Thymus (tissue), 11 donors: ENCODE measurements at regions not wholly inside any gene's neighbourhood (a gene's known extent, or its start where the extent isn't known, plus 50 kb on each side); places are given as distances from the start of the nearest gene placed in this dataset.

ENCODE experiments used
- DNase-seq, 9 donors: peaks; one replicate each; pipeline ENCODE4 v3.0.0-alpha.2; 2013; ENCODE audit warnings: low spot score in 9 of 9, low read depth in 6 of 9, missing footprints in 1 of 9
- H3K27ac ChIP-seq, 2 donors: one replicate each; pipeline ENCODE4 v1.5.1; 2013; ENCODE audit warnings: control low read depth in 1 of 2, low read depth in 1 of 2, low read length in 1 of 2, mild to moderate bottlenecking in 1 of 2, moderate library complexity in 1 of 2
- H3K27me3 ChIP-seq, 2 donors: one replicate each; pipeline ENCODE4 v1.5.1; 2013; ENCODE audit warnings: low read length in 1 of 2; ENCODE audit not compliant: control insufficient read depth in 2 of 2, insufficient read depth in 1 of 2
- H3K36me3 ChIP-seq, 2 donors: one replicate each; pipeline ENCODE4 v1.5.1; 2013; ENCODE audit warnings: low read length in 1 of 2, mild to moderate bottlenecking in 1 of 2, moderate library complexity in 1 of 2; ENCODE audit not compliant: control insufficient read depth in 2 of 2, insufficient read depth in 2 of 2
- H3K4me1 ChIP-seq, 2 donors: one replicate each; pipeline ENCODE4 v1.5.1; 2013; ENCODE audit warnings: low read length in 2 of 2; ENCODE audit not compliant: control insufficient read depth in 2 of 2, insufficient read depth in 2 of 2
- H3K4me3 ChIP-seq, 2 donors: one replicate each; pipeline ENCODE4 v1.5.1; 2013; ENCODE audit warnings: low read length in 2 of 2, control low read depth in 1 of 2, mild to moderate bottlenecking in 1 of 2
- H3K9me3 ChIP-seq, 2 donors: one replicate each; pipeline ENCODE4 v1.5.1; 2013; ENCODE audit warnings: low read length in 1 of 2, mild to moderate bottlenecking in 1 of 2; ENCODE audit not compliant: control insufficient read depth in 2 of 2, insufficient read depth in 1 of 2
- WGBS: extraction: QIAGEN DNeasy Blood & Tissue Kit; methylation state at CpG from one replicate; pipeline ENCODE4 v1.1.7; 2013; 5-methylcytosine and 5-hydroxymethylcytosine counted together
- donor health status: healthy.

GRCh38 chr2:75367401-75367800, 168.1 kb upstream of the TACR1 start:
- no peak for DNase-seq
- H3K27ac ChIP-seq, result no peak overlapping the region
- H3K4me3 ChIP-seq, result no peak overlapping the region
- no peaks in the 10 kb centered on the region for H3K36me3 ChIP-seq
- H3K4me1 ChIP-seq, result no peaks in the 10 kb centered on the region
- no peaks in the 10 kb centered on the region for H3K27me3 ChIP-seq
- H3K9me3 ChIP-seq, result no peaks in the 10 kb centered on the region
- 52% methylated on average over 1 of the region's 1 CpG for WGBS

GRCh38 chr2:75361486-75361885, 162.2 kb upstream of the TACR1 start:
- Histone ChIP-seq H3K27ac (no peak overlapping the region), H3K36me3 (no peaks in the 10 kb centered on the region), H3K27me3 (no peaks in the 10 kb centered on the region), H3K9me3 (no peaks in the 10 kb centered on the region), H3K4me3 (no peak overlapping the region), H3K4me1 (no peaks in the 10 kb centered on the region)
- peak in 1 of 9 donors; percentile 16 for DNase-seq

GRCh38 chr2:75360945-75361344, 161.6 kb upstream of the TACR1 start:
- no peak overlapping the region for H3K27ac ChIP-seq
- H3K9me3 ChIP-seq, result no peaks in the 10 kb centered on the region
- no peaks in the 10 kb centered on the region for H3K27me3 ChIP-seq
- no peak overlapping the region for H3K4me3 ChIP-seq
- 66% methylated on average over 1 of the region's 1 CpG for WGBS
- H3K4me1 ChIP-seq, result no peaks in the 10 kb centered on the region
- no peaks in the 10 kb centered on the region for H3K36me3 ChIP-seq
- DNase-seq, result no peak

- no peaks in the 10 kb centered on the region for H3K27me3 ChIP-seq
- DNase-seq, result no peak
- 57% methylated on average over 2 of the region's 2 CpGs for WGBS
Measured at GRCh38 chr2:75356865-75357264, 157.5 kb upstream of the TACR1 start.

GRCh38 chr2:75353131-75353530, 153.8 kb upstream of the TACR1 start:
- H3K27me3 ChIP-seq, result no peaks in the 10 kb centered on the region
- H3K4me1 ChIP-seq, result no peaks in the 10 kb centered on the region
- no peak overlapping the region for H3K4me3 ChIP-seq
- no peaks in the 10 kb centered on the region for H3K36me3 ChIP-seq
- H3K27ac ChIP-seq, result no peak overlapping the region
- no peak for DNase-seq
- no peaks in the 10 kb centered on the region for H3K9me3 ChIP-seq

More at GRCh38 chr2:75356865-75357264, 157.5 kb upstream of the TACR1 start:
- H3K9me3 ChIP-seq, result no peaks in the 10 kb centered on the region
- H3K27ac ChIP-seq, result no peak overlapping the region
- no peaks in the 10 kb centered on the region for H3K36me3 ChIP-seq
- no peak overlapping the region for H3K4me3 ChIP-seq
- no peaks in the 10 kb centered on the region for H3K4me1 ChIP-seq

- Histone ChIP-seq H3K4me1 (no peaks in the 10 kb centered on the region), H3K9me3 (no peaks in the 10 kb centered on the region), H3K36me3 (no peaks in the 10 kb centered on the region), H3K27ac (no peak overlapping the region), H3K27me3 (no peaks in the 10 kb centered on the region), H3K4me3 (no peak overlapping the region)
- 96% methylated on average over 1 of the region's 1 CpG for WGBS
- DNase-seq, result no peak
Measured at GRCh38 chr2:75348307-75348706, 149.0 kb upstream of the TACR1 start.

- Histone ChIP-seq H3K27me3 (no peaks in the 10 kb centered on the region), H3K27ac (no peak overlapping the region), H3K4me1 (no peaks in the 10 kb centered on the region), H3K9me3 (no peaks in the 10 kb centered on the region), H3K4me3 (no peak overlapping the region), H3K36me3 (no peaks in the 10 kb centered on the region)
- 97% methylated on average over 1 of the region's 1 CpG for WGBS
- no peak for DNase-seq
Measured at GRCh38 chr2:75344146-75344545, 144.8 kb upstream of the TACR1 start.

GRCh38 chr2:75342504-75343175, 143.3 kb upstream of the TACR1 start:
- H3K4me1 ChIP-seq, result no peaks in the 10 kb centered on the region
- H3K27ac ChIP-seq, result no peak overlapping the region
- 92% methylated on average over 1 of the region's 1 CpG for WGBS
- no peak overlapping the region for H3K4me3 ChIP-seq
- no peak for DNase-seq
- no peaks in the 10 kb centered on the region for H3K9me3 ChIP-seq
- no peaks in the 10 kb centered on the region for H3K36me3 ChIP-seq
- H3K27me3 ChIP-seq, result no peaks in the 10 kb centered on the region

- Histone ChIP-seq H3K4me1 (no peaks in the 10 kb centered on the region), H3K9me3 (no peaks in the 10 kb centered on the region), H3K27me3 (no peaks in the 10 kb centered on the region), H3K27ac (no peak overlapping the region), H3K4me3 (no peak overlapping the region), H3K36me3 (no peaks in the 10 kb centered on the region)
- WGBS, result 94% methylated on average over 3 of the region's 3 CpGs
- DNase-seq, result no peak
Measured at GRCh38 chr2:75340560-75340959, 141.2 kb upstream of the TACR1 start.

- H3K4me3 ChIP-seq, result no peak overlapping the region
- DNase-seq, result no peak
- 95% methylated on average over 5 of the region's 5 CpGs for WGBS
- H3K27me3 ChIP-seq, result no peaks in the 10 kb centered on the region
- H3K9me3 ChIP-seq, result no peaks in the 10 kb centered on the region
- H3K36me3 ChIP-seq, result no peaks in the 10 kb centered on the region
- no peaks in the 10 kb centered on the region for H3K4me1 ChIP-seq
- no peak overlapping the region for H3K27ac ChIP-seq
Measured at GRCh38 chr2:75338461-75338860, 139.1 kb upstream of the TACR1 start.
